ENCODE measurements at regions not wholly inside any gene's neighbourhood (a gene's known extent, or its start where the extent isn't known, plus 50 kb on each side); places are given as distances from the start of the nearest gene placed in this dataset.
A peak's percentile ranks its signal among the peaks of the same experiment; 100 is the strongest.

DNA sequence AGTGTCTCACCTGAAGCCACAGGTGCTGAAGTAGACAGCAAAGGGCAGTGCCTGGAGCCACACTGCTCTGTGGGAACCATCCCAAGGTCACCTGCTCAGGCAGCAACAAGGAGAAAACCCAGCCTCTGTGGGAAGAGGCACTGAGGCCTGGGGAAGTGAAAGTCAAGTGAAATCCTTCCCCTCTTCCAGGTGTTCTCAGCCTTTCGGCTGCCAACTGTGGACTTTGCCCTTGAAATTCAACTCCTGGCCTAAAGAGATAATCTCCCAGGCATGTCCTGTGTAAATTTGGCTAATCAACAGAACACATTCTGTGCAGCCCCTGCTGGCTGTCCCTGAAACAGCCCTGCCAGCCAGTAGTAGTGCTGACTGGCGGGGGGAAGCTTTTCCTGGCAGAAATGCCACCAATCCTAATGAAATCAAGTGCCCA, 112.1 kb downstream of the RPL27A start:
- 91% methylated on average over 1 of the region's 2 CpGs for WGBS (ENCODE audit: low lambda C conversion rate)
- POLR2A ChIA-PET = no interaction called here
- CTCF ChIA-PET = interaction anchor here (1.0 to 2.0 kb wide), 4 partner anchors 8 to 36 kb away, joined by 3 to 7 read pairs (median 4); no protein-coding TSS in a partner anchor
- no peak for DNase-seq
- TF ChIP-seq, protein P1, sequence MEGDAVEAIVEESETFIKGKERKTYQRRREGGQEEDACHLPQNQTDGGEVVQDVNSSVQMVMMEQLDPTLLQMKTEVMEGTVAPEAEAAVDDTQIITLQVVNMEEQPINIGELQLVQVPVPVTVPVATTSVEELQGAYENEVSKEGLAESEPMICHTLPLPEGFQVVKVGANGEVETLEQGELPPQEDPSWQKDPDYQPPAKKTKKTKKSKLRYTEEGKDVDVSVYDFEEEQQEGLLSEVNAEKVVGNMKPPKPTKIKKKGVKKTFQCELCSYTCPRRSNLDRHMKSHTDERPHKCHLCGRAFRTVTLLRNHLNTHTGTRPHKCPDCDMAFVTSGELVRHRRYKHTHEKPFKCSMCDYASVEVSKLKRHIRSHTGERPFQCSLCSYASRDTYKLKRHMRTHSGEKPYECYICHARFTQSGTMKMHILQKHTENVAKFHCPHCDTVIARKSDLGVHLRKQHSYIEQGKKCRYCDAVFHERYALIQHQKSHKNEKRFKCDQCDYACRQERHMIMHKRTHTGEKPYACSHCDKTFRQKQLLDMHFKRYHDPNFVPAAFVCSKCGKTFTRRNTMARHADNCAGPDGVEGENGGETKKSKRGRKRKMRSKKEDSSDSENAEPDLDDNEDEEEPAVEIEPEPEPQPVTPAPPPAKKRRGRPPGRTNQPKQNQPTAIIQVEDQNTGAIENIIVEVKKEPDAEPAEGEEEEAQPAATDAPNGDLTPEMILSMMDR (IDR thresholded peaks at IDR 0.05) = peak; percentile 27
- TF ChIP-seq YY1 (IDR thresholded peaks at IDR 0.05; ENCODE audit: low read depth) (no peak), EZH2phosphoT487 (IDR thresholded peaks at IDR 0.05; ENCODE audit: borderline replicate concordance, low read depth) (no peak), ELF1 (IDR thresholded peaks at IDR 0.05) (no peak), RAD21 (IDR thresholded peaks at IDR 0.05; ENCODE audit: low read length) (peak; percentile 6; the same call in 1 of the 2 replicates), POLR2AphosphoS5 (IDR thresholded peaks at IDR 0.05; ENCODE audit: low read depth, low read length) (no peak)
- TF ChIP-seq, protein P2, sequence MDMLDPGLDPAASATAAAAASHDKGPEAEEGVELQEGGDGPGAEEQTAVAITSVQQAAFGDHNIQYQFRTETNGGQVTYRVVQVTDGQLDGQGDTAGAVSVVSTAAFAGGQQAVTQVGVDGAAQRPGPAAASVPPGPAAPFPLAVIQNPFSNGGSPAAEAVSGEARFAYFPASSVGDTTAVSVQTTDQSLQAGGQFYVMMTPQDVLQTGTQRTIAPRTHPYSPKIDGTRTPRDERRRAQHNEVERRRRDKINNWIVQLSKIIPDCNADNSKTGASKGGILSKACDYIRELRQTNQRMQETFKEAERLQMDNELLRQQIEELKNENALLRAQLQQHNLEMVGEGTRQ (IDR thresholded peaks at IDR 0.05; ENCODE audit: borderline replicate concordance, low read depth, low read length) = no peak
- TF ChIP-seq, protein P3, sequence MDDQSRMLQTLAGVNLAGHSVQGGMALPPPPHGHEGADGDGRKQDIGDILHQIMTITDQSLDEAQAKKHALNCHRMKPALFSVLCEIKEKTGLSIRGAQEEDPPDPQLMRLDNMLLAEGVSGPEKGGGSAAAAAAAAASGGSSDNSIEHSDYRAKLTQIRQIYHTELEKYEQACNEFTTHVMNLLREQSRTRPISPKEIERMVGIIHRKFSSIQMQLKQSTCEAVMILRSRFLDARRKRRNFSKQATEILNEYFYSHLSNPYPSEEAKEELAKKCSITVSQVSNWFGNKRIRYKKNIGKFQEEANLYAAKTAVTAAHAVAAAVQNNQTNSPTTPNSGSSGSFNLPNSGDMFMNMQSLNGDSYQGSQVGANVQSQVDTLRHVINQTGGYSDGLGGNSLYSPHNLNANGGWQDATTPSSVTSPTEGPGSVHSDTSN (IDR thresholded peaks at IDR 0.05) = no peak
- Histone ChIP-seq H3K27ac (ENCODE audit: low read depth in 2 of 2, low read length in 1 of 2) (no peak overlapping the region), H3K79me2 (ENCODE audit: insufficient read depth) (peaks cover 26% of the 10 kb centered on the region; the same call in 1 of the 2 replicates), H3K4me3 (ENCODE audit: low read depth in 2 of 2, low read length in 1 of 2) (no peak overlapping the region), H3K9me2 (no peaks in the 10 kb centered on the region), H4K20me1 (ENCODE audit: insufficient read depth) (no peaks in the 10 kb centered on the region; the same call in 1 of the 2 replicates), H3K4me1 (ENCODE audit: control insufficient read depth in 1 of 2, insufficient read depth in 2 of 2, low read depth in 1 of 2, low read length in 1 of 2) (no peaks in the 10 kb centered on the region; a peak in 1 of 4 replicates), H3F3A (replicated peaks; ENCODE audit: insufficient read depth) (peaks cover 5% of the 10 kb centered on the region), H3K36me3 (replicated peaks in 1 of 2; ENCODE audit: control insufficient read depth in 1 of 2, insufficient read depth in 2 of 2, low read length in 1 of 2) (peaks cover 0 to 26% of the 10 kb centered on the region in 2 experiments), H3K27me3 (ENCODE audit: insufficient read depth) (no peaks in the 10 kb centered on the region), H3K9me3 (no peaks in the 10 kb centered on the region), H3K4me2 (no peak overlapping the region), H3K9ac (no peak overlapping the region), H2AFZ (ENCODE audit: low read depth) (no peak overlapping the region)

DNA sequence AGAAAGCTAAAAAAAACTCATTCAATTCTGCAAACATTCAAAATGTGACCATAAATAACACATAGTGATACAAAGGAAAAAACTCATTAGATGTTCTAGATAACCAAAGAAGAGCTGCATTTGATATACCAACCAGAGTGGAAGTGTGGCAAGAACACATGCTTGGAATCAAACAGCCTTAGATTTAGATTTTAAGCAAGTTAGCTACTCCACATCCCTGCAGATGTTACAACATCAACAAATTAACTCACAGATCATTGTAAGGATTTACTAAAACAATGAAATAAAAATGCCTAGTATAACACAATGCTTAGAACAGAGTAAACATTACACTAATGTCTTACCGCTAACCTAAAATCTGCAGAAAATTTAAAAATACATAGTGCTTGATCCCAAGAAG, 114.0 kb upstream of the AKIP1 start:
- CTCF ChIA-PET = interaction anchor here (0.7 to 1.4 kb wide), 3 partner anchors 17 to 163 kb away, joined by 3 to 6 read pairs (median 3); no protein-coding TSS in a partner anchor

More for the DNA sequence above, 114.0 kb upstream of the AKIP1 start:
- 14% methylated on average over 1 of the region's 1 CpG for WGBS (ENCODE audit: low lambda C conversion rate)
- POLR2A ChIA-PET = no interaction called here
- Histone ChIP-seq H3K9me3 (no peaks in the 10 kb centered on the region), H3K9me2 (no peaks in the 10 kb centered on the region), H3K9ac (no peak overlapping the region), H3K4me1 (ENCODE audit: control insufficient read depth in 1 of 2, insufficient read depth in 2 of 2, low read depth in 1 of 2, low read length in 1 of 2) (peaks cover 0 to 3% of the 10 kb centered on the region in 2 experiments; a peak in 1 of 4 replicates), H3K4me2 (no peak overlapping the region), H3K27me3 (ENCODE audit: insufficient read depth) (no peaks in the 10 kb centered on the region), H3F3A (replicated peaks; ENCODE audit: insufficient read depth) (peaks cover 5% of the 10 kb centered on the region), H2AFZ (ENCODE audit: low read depth) (no peak overlapping the region), H3K4me3 (ENCODE audit: low read depth in 2 of 2, low read length in 1 of 2) (no peak overlapping the region), H3K36me3 (replicated peaks in 1 of 2; ENCODE audit: control insufficient read depth in 1 of 2, insufficient read depth in 2 of 2, low read length in 1 of 2) (peaks cover 0 to 27% of the 10 kb centered on the region in 2 experiments), H3K27ac (ENCODE audit: low read depth in 2 of 2, low read length in 1 of 2) (no peak overlapping the region), H4K20me1 (ENCODE audit: insufficient read depth) (no peaks in the 10 kb centered on the region), H3K79me2 (ENCODE audit: insufficient read depth) (peaks cover 29% of the 10 kb centered on the region)
- TF ChIP-seq SIN3A (IDR thresholded peaks at IDR 0.05; ENCODE audit: borderline replicate concordance, low read depth, low read length) = no peak
- no peak for TF ChIP-seq YY1 (IDR thresholded peaks at IDR 0.05; ENCODE audit: low read depth)
- DNase-seq = no peak
